Iris pigment epithelial cell (primary cell): ENCODE measurements at regions not wholly inside any gene's neighbourhood (a gene's known extent, or its start where the extent isn't known, plus 50 kb on each side); places are given as distances from the start of the nearest gene placed in this dataset.
"Not testable (repeated sequence)": the region's sequence is repeated elsewhere in the genome, so short reads cannot be mapped to it uniquely, and the experiment has no call there.

Experiments
- DNase-seq: peaks from one replicate; pipeline ENCODE4 v3.0.0-alpha.2; 2011; ENCODE audit warnings: low read depth

- no peak for DNase-seq
Measured at GRCh38 chr7:52352013-52352981, 683.1 kb upstream of the POM121L12 start.

- no peak for DNase-seq
Measured at GRCh38 chr7:52344015-52344414, 691.4 kb upstream of the POM121L12 start.

DNA sequence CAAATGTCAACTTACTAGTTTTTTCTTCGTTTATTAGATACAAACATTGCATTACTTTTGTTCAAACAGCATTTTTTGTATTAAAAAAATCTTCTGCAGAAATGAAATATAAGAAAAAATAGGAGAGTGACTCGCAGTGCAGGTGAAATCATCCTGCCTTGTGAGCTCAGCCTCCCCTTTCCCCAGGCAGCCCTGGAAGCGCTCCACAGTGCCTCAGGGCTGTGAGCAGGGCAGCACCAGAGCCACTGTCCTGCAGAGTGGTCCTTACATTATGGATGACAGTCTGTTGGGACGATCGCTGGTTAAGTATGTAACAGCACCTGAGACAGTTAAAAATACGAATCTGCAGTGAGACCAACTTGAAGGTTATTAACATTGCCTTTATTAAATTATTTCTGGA lies 695.4 kb upstream of the POM121L12 start:
- DNase-seq, result no peak

GRCh38 chr7:52328328-52328727 lies 707.1 kb upstream of the POM121L12 start:
- not testable (repeated sequence) for DNase-seq

DNA sequence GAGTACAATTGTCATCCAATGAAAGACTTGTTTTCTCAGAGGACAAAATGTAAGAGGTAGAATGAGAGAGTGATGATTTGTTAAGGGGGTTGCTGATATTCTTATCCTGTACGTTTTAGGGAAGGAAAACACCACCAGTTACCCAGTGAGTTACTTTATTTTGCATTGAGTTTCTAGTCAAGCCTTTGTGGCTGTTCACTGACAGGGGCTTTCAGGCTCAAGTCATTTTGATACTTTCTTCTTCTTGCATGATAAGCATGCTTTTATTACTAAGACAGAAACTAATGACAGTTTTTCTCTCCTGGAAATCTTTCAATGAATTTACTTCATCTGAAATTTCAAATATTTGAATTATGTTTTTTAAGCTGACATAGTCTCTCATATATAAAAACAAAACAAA lies 710.2 kb upstream of the POM121L12 start:
- no peak for DNase-seq

- no peak for DNase-seq
Measured at GRCh38 chr7:52323202-52323746, 712.2 kb upstream of the POM121L12 start.

GRCh38 chr7:52320610-52321009 lies 714.8 kb upstream of the POM121L12 start:
- DNase-seq, result no peak

DNA sequence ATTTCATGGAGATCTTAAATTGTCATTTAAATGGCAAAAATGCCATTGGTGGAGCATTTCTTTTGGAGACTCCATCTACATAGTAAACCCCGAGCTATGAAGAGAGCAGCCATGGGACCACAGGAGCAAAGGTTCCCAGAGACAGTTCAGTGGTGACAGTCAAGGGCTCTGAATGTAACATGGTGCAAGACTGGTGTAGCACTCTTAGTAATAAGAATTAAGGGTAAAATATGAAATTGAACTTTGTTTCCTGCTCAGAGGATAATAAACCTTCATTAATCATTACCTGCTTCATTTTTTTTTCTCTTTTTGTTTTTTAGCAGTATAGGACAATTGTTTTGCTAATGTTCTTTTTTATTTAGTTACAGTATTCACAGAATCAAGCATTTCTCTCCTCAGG lies 717.5 kb upstream of the POM121L12 start:
- no peak for DNase-seq

- DNase-seq, result no peak
Measured at GRCh38 chr7:52311886-52312285, 723.5 kb upstream of the POM121L12 start.

GRCh38 chr7:52309631-52310030 lies 725.8 kb upstream of the POM121L12 start:
- no peak for DNase-seq

DNA sequence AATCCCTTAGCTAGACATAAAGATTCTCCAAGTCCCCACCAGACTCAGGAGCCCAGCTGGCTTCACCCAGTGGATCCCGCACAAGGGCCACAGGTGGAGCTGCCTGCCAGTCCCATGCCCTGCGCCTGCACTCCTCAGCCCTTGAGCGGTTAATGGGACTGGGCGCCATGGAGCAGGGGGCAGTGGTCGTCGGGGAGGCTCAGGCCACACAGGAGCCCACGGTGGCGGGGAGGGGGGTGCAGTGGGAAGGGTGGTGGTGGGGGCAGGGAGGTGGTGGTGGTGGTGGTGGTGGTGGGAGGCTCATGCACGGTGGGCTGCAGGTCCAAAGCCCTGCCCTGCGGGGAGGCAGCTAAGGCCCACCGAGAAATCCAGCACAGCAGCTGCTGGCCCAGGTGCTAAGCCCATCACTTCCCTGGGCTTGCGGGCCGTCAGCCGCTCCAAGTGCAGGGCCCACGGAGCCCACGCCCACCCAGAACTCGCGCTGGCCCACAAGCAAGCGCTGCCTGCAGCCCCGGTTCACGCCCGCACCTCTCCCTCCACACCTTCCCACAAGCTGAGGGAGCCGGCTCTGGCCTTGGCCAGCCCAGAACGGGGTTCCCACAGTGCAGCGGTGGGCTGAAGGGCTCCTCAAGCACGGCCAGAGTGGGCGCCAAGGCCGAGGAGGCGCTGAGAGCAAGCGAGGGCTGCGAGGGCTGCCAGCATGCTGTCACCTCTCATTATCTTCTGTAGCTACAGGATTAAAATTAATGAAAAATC lies 732.5 kb upstream of the POM121L12 start:
- no peak for DNase-seq

GRCh38 chr7:52297128-52297527 lies 738.3 kb upstream of the POM121L12 start:
- no peak for DNase-seq

GRCh38 chr7:52294942-52295341 lies 740.5 kb upstream of the POM121L12 start:
- DNase-seq, result no peak

DNA sequence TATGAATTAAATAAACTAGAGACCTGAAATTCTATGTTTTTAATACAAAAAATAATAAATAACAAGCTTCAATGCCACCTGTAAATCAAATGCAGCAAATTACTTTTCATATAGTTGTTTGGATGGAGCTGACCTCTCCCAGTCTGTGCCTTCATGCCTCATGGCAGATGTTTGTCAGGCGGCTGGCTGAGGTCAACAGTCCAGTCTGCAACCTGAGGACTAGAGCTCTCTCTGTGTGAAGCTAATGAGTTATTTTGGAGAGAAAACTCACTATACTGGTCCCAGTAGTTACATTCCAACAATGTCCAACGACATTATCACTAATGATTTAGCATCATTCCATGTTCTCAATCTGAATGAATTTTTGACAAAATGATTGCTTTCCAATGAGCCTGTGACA lies 746.2 kb upstream of the POM121L12 start:
- no peak for DNase-seq

- DNase-seq, result no peak
Measured at GRCh38 chr7:52287698-52288097, 747.7 kb upstream of the POM121L12 start.

- no peak for DNase-seq
Measured at GRCh38 chr7:52285689-52286088, 749.7 kb upstream of the POM121L12 start.

GRCh38 chr7:52283335-52283734 lies 752.1 kb upstream of the POM121L12 start:
- no peak for DNase-seq

GRCh38 chr7:52273685-52274610 lies 761.5 kb upstream of the POM121L12 start:
- no peak for DNase-seq

DNA sequence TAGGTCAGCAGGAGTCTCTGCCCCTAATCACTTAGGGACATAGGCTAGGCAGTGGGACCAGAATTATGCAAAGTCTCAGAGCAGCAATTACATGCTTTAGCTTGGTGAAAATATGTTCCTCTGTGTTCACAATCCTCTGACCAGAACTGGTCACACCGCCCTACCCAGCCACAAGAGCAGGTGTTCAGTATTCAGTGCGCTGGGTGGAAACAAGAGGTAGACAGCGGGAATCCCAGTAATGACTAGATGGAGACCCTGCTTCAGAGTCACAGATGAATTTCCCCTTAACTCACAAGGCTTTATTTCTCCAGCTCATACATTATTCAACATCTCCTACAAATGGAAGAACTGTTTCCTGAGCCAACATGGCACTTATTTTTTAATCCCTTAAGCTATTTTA lies 763.7 kb upstream of the POM121L12 start:
- DNase-seq, result no peak

DNA sequence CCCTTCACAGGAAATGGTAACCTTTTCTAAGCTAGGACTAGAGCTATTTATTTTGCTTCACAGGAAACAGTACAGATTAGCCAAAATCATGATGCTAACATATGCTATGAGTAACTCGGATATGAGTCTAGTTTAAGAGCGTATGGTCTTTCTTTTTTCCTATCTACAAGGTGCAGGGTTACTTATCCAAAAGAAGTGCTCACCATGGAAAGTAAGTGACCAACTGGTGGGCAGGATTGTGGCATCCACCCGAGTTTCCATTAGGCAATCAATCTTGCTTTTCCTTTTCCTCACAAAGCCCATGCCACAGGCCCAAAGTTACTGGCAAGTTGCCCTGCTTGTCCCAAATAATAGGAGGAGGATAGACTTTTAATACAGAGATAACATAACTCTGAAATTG lies 765.1 kb upstream of the POM121L12 start:
- no peak for DNase-seq

DNA sequence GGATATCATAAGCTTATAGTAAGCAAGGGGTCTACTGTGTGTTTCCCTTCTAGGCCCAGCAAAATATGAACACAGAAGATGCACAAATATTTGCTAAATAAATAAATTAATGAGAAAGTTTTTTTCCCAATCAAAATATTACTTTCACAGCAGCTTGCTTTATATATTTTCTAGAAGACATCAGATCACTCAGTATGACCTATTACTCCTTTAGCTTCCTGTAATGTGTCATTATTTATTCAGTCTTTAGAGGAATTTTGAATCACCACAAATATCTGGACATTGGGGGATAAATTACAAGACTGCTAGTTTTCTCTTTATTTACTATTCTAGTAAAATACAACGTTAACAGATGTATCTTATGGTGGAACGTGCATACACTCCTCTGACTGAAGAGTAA lies 765.8 kb upstream of the POM121L12 start:
- no peak for DNase-seq

DNA sequence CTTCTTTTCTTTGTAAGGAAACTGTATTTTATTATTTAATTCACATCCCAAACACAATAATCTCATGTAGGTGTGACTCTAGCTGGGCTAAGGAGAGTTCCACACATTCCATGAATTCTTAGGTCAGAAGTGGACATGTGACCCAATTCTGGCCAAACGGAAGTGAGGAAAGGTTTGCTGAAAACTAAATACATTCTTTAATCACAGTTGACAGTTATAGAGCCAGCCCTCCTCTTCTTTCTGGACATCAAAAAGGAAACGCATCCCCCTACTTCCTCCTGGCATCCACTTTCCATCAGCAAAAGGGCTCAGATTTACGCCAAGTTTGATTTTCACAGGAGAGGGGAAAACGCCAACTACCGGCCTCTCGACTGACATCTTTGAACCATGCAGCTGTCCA lies 774.4 kb upstream of the POM121L12 start:
- no peak for DNase-seq
